Vagina (tissue), 2 donors: ENCODE measurements at regions not wholly inside any gene's neighbourhood (a gene's known extent, or its start where the extent isn't known, plus 50 kb on each side); places are given as distances from the start of the nearest gene placed in this dataset.

Experiments
- DNase-seq, 2 donors: peaks; one replicate each; pipeline ENCODE4 v3.0.0-alpha.2; 2017; ENCODE audit errors: extremely low spot score in 2 of 2
- H3K27ac ChIP-seq: fragments of 200-600 bp; sonication (generic); one replicate; pipeline ENCODE4 v1.5.1; 2019
- H3K27me3 ChIP-seq: fragments of 200-600 bp; sonication (generic); one replicate; pipeline ENCODE4 v1.5.1; 2019
- H3K36me3 ChIP-seq, 2 donors: fragments of 200-600 bp; sonication (generic); one replicate each; pipeline ENCODE4 v1.5.1; 2017 to 2019
- H3K4me1 ChIP-seq: fragments of 200-600 bp; sonication (generic); one replicate; pipeline ENCODE4 v1.5.1; 2019
- H3K4me3 ChIP-seq, 2 donors: fragments of 200-600 bp; sonication (generic); 1 replicate in 1 of 2; 2 replicates in 1 of 2; pipeline ENCODE4 v1.5.1; 2016 to 2019
- H3K9me3 ChIP-seq: fragments of 200-600 bp; sonication (generic); one replicate; pipeline ENCODE4 v1.5.1; 2019
- POLR2A ChIP-seq, 2 donors: fragments of 450-650 bp; IDR thresholded peaks; one replicate each; pipeline ENCODE4 v1.6.1; 2017; ENCODE audit warnings: antibody characterized with exemption in 2 of 2, mild to moderate bottlenecking in 2 of 2, moderate library complexity in 2 of 2
- POLR2AphosphoS5 ChIP-seq, 2 donors: sonication (generic); formaldehyde crosslinking; IDR thresholded peaks; one replicate each; pipeline ENCODE4 v1.9.0; 2017; ENCODE audit warnings: antibody characterized with exemption in 2 of 2, mild to moderate bottlenecking in 2 of 2, low read depth in 1 of 2; ENCODE audit not compliant: insufficient read depth in 1 of 2
- intact Hi-C: fragments of 100-400 bp; cut with DNase I; formaldehyde crosslinking; loops from one replicate; pipeline ENCODE4 v1.15.1; 2023
- TF ChIP-seq, protein P1 (sequence below), 3 experiments: fragments of 450-650 bp in 2 of 3; fragments of 200-600 bp in 1 of 3; sonication (generic) in 1 of 3; IDR thresholded peaks; one replicate each; pipeline ENCODE4 v1.5.1; 2017 to 2019; ENCODE audit warnings: antibody characterized with exemption in 3 of 3, mild to moderate bottlenecking in 2 of 3, moderate library complexity in 2 of 3

GRCh38 chrX:9302381-9302780 lies 162.5 kb upstream of the TBL1X start:
- Histone ChIP-seq H3K27me3 (no peaks in the 10 kb centered on the region), H3K27ac (no peak overlapping the region), H3K36me3 (no peaks in the 10 kb centered on the region), H3K4me3 (no peak overlapping the region), H3K9me3 (no peaks in the 10 kb centered on the region), H3K4me1 (no peaks in the 10 kb centered on the region)
- TF ChIP-seq, protein P1, sequence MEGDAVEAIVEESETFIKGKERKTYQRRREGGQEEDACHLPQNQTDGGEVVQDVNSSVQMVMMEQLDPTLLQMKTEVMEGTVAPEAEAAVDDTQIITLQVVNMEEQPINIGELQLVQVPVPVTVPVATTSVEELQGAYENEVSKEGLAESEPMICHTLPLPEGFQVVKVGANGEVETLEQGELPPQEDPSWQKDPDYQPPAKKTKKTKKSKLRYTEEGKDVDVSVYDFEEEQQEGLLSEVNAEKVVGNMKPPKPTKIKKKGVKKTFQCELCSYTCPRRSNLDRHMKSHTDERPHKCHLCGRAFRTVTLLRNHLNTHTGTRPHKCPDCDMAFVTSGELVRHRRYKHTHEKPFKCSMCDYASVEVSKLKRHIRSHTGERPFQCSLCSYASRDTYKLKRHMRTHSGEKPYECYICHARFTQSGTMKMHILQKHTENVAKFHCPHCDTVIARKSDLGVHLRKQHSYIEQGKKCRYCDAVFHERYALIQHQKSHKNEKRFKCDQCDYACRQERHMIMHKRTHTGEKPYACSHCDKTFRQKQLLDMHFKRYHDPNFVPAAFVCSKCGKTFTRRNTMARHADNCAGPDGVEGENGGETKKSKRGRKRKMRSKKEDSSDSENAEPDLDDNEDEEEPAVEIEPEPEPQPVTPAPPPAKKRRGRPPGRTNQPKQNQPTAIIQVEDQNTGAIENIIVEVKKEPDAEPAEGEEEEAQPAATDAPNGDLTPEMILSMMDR (IDR thresholded peaks at IDR 0.05) = no peak
- TF ChIP-seq POLR2AphosphoS5 (IDR thresholded peaks at IDR 0.05; ENCODE audit: insufficient read depth in 1 of 2, low read depth in 1 of 2) (no peak), POLR2A (IDR thresholded peaks at IDR 0.05) (no peak)
- no peak for DNase-seq
- intact Hi-C loops = no loop called here

GRCh38 chrX:9308426-9308825 lies 156.4 kb upstream of the TBL1X start:
- Histone ChIP-seq H3K4me3 (no peak overlapping the region), H3K36me3 (no peaks in the 10 kb centered on the region), H3K27ac (no peak overlapping the region), H3K4me1 (no peaks in the 10 kb centered on the region), H3K27me3 (no peaks in the 10 kb centered on the region), H3K9me3 (no peaks in the 10 kb centered on the region)
- intact Hi-C loops = no loop called here
- TF ChIP-seq POLR2A (IDR thresholded peaks at IDR 0.05) (no peak), POLR2AphosphoS5 (IDR thresholded peaks at IDR 0.05; ENCODE audit: insufficient read depth in 1 of 2, low read depth in 1 of 2) (no peak)
- TF ChIP-seq, protein P1 (IDR thresholded peaks at IDR 0.05) = no peak
- DNase-seq = no peak

GRCh38 chrX:9310616-9311015 lies 154.2 kb upstream of the TBL1X start:
- no peaks in the 10 kb centered on the region for H3K4me1 ChIP-seq
- TF ChIP-seq POLR2A (IDR thresholded peaks at IDR 0.05) (no peak), POLR2AphosphoS5 (IDR thresholded peaks at IDR 0.05; ENCODE audit: insufficient read depth in 1 of 2, low read depth in 1 of 2) (no peak)
- TF ChIP-seq, protein P1 (IDR thresholded peaks at IDR 0.05) = no peak
- intact Hi-C loops = no loop called here
- no peak overlapping the region for H3K27ac ChIP-seq
- H3K4me3 ChIP-seq = no peak overlapping the region
- DNase-seq = no peak
- H3K9me3 ChIP-seq = no peaks in the 10 kb centered on the region
- no peaks in the 10 kb centered on the region for H3K36me3 ChIP-seq
- H3K27me3 ChIP-seq = no peaks in the 10 kb centered on the region

GRCh38 chrX:9311421-9312160 lies 153.3 kb upstream of the TBL1X start:
- Histone ChIP-seq H3K27me3 (no peaks in the 10 kb centered on the region), H3K27ac (no peak overlapping the region), H3K9me3 (no peaks in the 10 kb centered on the region), H3K4me3 (no peak overlapping the region), H3K4me1 (no peaks in the 10 kb centered on the region), H3K36me3 (no peaks in the 10 kb centered on the region)
- DNase-seq = no peak
- intact Hi-C loops = no loop called here
- no peak for TF ChIP-seq POLR2AphosphoS5 (IDR thresholded peaks at IDR 0.05; ENCODE audit: insufficient read depth in 1 of 2, low read depth in 1 of 2)
- no peak for TF ChIP-seq POLR2A (IDR thresholded peaks at IDR 0.05)
- TF ChIP-seq, protein P1 (IDR thresholded peaks at IDR 0.05) = no peak
